Middle frontal gyrus (tissue), 1 donor: ENCODE measurements at regions not wholly inside any gene's neighbourhood (a gene's known extent, or its start where the extent isn't known, plus 50 kb on each side); places are given as distances from the start of the nearest gene placed in this dataset.

Experiments
- DNase-seq: peaks from one replicate; pipeline ENCODE4 v3.0.0-alpha.2; 2015; ENCODE audit warnings: low spot score; ENCODE audit errors: extremely low spot score

- no peak for DNase-seq
These were observed 51.3 kb upstream of the DRD2 start for GRCh38 chr11:113526521-113526920.
